PC-3 (cell line): ENCODE measurements at regions not wholly inside any gene's neighbourhood (a gene's known extent, or its start where the extent isn't known, plus 50 kb on each side); places are given as distances from the start of the nearest gene placed in this dataset.

ENCODE experiments used
- ATAC-seq: fragments of 200-7000 bp; cut with Tn5 transposase; 2 replicates; pipeline ENCODE4 v1.9.1; 2020; ENCODE audit warnings: mild to moderate bottlenecking, moderate library complexity
- BruUV-seq: library from RNA; stranded (reverse); fragments of 400-500 nt; replicated peaks from 2 replicates; lab custom pipeline; 2021; lab: Mats Ljungman, UMichigan
- CTCF ChIA-PET: fragments of 300-600 bp; sonication (Branson Sonifier 250); formaldehyde crosslinking; loops from one replicate; lab custom pipeline; 2022; ENCODE audit warnings: antibody characterized with exemption; lab: Charles Lee
- POLR2A ChIA-PET: fragments of 300-600 bp; sonication (Branson Sonifier 250); formaldehyde crosslinking; loops from one replicate; lab custom pipeline; 2022; ENCODE audit warnings: antibody characterized with exemption; ENCODE audit not compliant: unreplicated experiment; lab: Charles Lee
- DNase-seq: peaks from one replicate; pipeline ENCODE4 v3.0.0-alpha.2; 2015
- H2AFZ ChIP-seq: fragments of 300-600 bp; sonication (generic); 2 replicates; pipeline ENCODE4 v1.6.0; 2016; ENCODE audit warnings: antibody characterized with exemption, low read length
- H3F3A ChIP-seq: fragments of 300-600 bp; sonication (generic); one replicate; pipeline ENCODE4 v1.6.0; 2017; ENCODE audit warnings: antibody characterized with exemption, low read length, control low read depth, mild to moderate bottlenecking; ENCODE audit not compliant: unreplicated experiment
- H3K27ac ChIP-seq: fragments of 300-600 bp; sonication (generic); 2 replicates; pipeline ENCODE4 v1.5.1; 2016; ENCODE audit warnings: mild to moderate bottlenecking, low read length
- H3K27me3 ChIP-seq: fragments of 300-600 bp; sonication (generic); 2 replicates; pipeline ENCODE4 v1.6.1; 2016; ENCODE audit warnings: low read length, mixed read lengths
- H3K36me3 ChIP-seq: fragments of 300-600 bp; sonication (generic); 2 replicates; pipeline ENCODE4 v1.6.1; 2016; ENCODE audit warnings: low read depth, mixed run types, low read length, mixed read lengths
- H3K4me1 ChIP-seq: fragments of 300-600 bp; sonication (generic); 2 replicates; pipeline ENCODE4 v1.5.1; 2016; ENCODE audit warnings: low read length; ENCODE audit not compliant: insufficient read depth
- H3K4me2 ChIP-seq: fragments of 300-600 bp; sonication (generic); 2 replicates; pipeline ENCODE4 v1.6.0; 2016; ENCODE audit warnings: low read length
- H3K4me3 ChIP-seq: fragments of 300-600 bp; sonication (generic); 2 replicates; pipeline ENCODE4 v1.5.1; 2016; ENCODE audit warnings: mild to moderate bottlenecking, low read length, mixed read lengths
- H3K79me2 ChIP-seq: fragments of 300-600 bp; sonication (generic); 2 replicates; pipeline ENCODE4 v1.6.1; 2017; ENCODE audit warnings: low read length, mixed read lengths
- H3K9ac ChIP-seq: fragments of 300-600 bp; sonication (generic); 2 replicates; pipeline ENCODE4 v1.6.0; 2016; ENCODE audit warnings: mild to moderate bottlenecking, low read length
- H3K9me2 ChIP-seq: fragments of 300-600 bp; sonication (generic); replicated peaks from 2 replicates; pipeline ENCODE4 v1.6.1; 2016; ENCODE audit warnings: mixed run types, low read length, mixed read lengths
- H3K9me3 ChIP-seq: fragments of 300-600 bp; sonication (generic); 2 replicates; pipeline ENCODE4 v1.6.1; 2016; ENCODE audit warnings: low read length, mixed read lengths
- H4K20me1 ChIP-seq: fragments of 300-600 bp; sonication (generic); 2 replicates; pipeline ENCODE4 v1.6.1; 2016; ENCODE audit warnings: low read length, mixed read lengths
- CTCF ChIP-seq: fragments of 300-600 bp; sonication (generic); conservative IDR thresholded peaks from 2 replicates; pipeline ENCODE4 v1.5.1; 2017; ENCODE audit warnings: antibody characterized with exemption, low read depth, mild to moderate bottlenecking, low read length
- EZH2 ChIP-seq: fragments of 300-600 bp; sonication (generic); IDR thresholded peaks from one replicate; pipeline ENCODE4 v1.6.1; 2017; ENCODE audit warnings: antibody characterized with exemption, mild to moderate bottlenecking, low read length; ENCODE audit not compliant: unreplicated experiment
- EZH2phosphoT487 ChIP-seq: fragments of 300-600 bp; sonication (generic); IDR thresholded peaks from 2 replicates; pipeline ENCODE4 v1.6.1; 2018; ENCODE audit warnings: mild to moderate bottlenecking, antibody characterized with exemption, low read length, borderline replicate concordance
- intact Hi-C: fragments of 100-400 bp; cut with micrococcal nuclease; formaldehyde crosslinking; loops from 2 replicates; pipeline ENCODE4 v1.9.0; 2023

- Histone ChIP-seq H3K4me3 (no peak overlapping the region), H3K27ac (no peak overlapping the region), H3F3A (no peaks in the 10 kb centered on the region), H3K36me3 (no peaks in the 10 kb centered on the region), H3K4me2 (no peak overlapping the region), H3K9me2 (no peaks in the 10 kb centered on the region), H4K20me1 (no peaks in the 10 kb centered on the region), H2AFZ (no peak overlapping the region), H3K4me1 (peaks cover 11% of the 10 kb centered on the region), H3K9me3 (no peaks in the 10 kb centered on the region), H3K27me3 (no peaks in the 10 kb centered on the region), H3K79me2 (no peaks in the 10 kb centered on the region), H3K9ac (no peak overlapping the region)
- DNase-seq (no peak), ATAC-seq (no peak)
- no TSS peak for BruUV-seq
- no peak for TF ChIP-seq EZH2phosphoT487
- TF ChIP-seq EZH2, result no peak
- no peak for TF ChIP-seq CTCF
- ChIA-PET CTCF (no interaction called here), POLR2A (no interaction called here)
- intact Hi-C loops, result no loop called here
These were observed 1018.4 kb upstream of the ARRDC3 start for GRCh38 chr5:92401492-92401891.

DNA sequence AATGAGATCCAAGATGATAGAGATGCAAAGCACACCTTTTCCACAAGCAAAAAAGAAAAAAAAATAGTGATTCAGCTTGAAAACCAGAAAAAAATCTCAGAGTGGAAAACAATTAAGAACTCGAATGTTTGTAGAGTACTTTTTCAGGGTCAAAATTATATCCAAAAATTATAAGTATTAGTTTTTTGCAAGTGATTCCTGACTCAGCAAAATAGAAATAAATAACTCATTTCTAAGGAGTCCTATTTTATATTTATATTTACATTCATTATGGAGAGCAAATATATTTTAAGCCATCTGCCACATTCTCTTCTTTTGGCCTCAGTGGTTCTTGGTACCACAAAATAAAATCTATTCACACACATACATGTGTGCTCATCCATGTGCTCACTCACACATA, 1011.8 kb upstream of the ARRDC3 start:
- Histone ChIP-seq H3K9me3 (no peaks in the 10 kb centered on the region), H3K9ac (no peak overlapping the region), H2AFZ (no peak overlapping the region), H3K4me2 (no peak overlapping the region), H3F3A (no peaks in the 10 kb centered on the region), H3K36me3 (no peaks in the 10 kb centered on the region), H3K9me2 (no peaks in the 10 kb centered on the region), H3K4me3 (no peak overlapping the region), H3K27ac (no peak overlapping the region), H3K4me1 (no peaks in the 10 kb centered on the region), H3K79me2 (no peaks in the 10 kb centered on the region), H3K27me3 (no peaks in the 10 kb centered on the region), H4K20me1 (no peaks in the 10 kb centered on the region)
- BruUV-seq, result no TSS peak
- TF ChIP-seq EZH2phosphoT487 (no peak), CTCF (no peak), EZH2 (no peak)
- DNase-seq (no peak), ATAC-seq (no peak)
- ChIA-PET POLR2A (no interaction called here), CTCF (no interaction called here)
- intact Hi-C loops, result no loop called here

- BruUV-seq, result no TSS peak
- Histone ChIP-seq H3F3A (no peaks in the 10 kb centered on the region), H3K36me3 (no peaks in the 10 kb centered on the region), H3K79me2 (no peaks in the 10 kb centered on the region), H3K4me1 (no peaks in the 10 kb centered on the region), H3K9me2 (no peaks in the 10 kb centered on the region), H3K9ac (no peak overlapping the region), H4K20me1 (no peaks in the 10 kb centered on the region), H3K27ac (no peak overlapping the region), H3K4me3 (no peak overlapping the region), H3K4me2 (no peak overlapping the region), H2AFZ (no peak overlapping the region), H3K9me3 (no peaks in the 10 kb centered on the region), H3K27me3 (no peaks in the 10 kb centered on the region)
- ChIA-PET POLR2A (no interaction called here), CTCF (no interaction called here)
- intact Hi-C loops, result no loop called here
- DNase-seq (no peak), ATAC-seq (no peak)
- TF ChIP-seq EZH2phosphoT487 (no peak), EZH2 (no peak), CTCF (no peak)
These were observed 1007.5 kb upstream of the ARRDC3 start for GRCh38 chr5:92390657-92391056.
